DOHH2 (cell line): ENCODE measurements at regions not wholly inside any gene's neighbourhood (a gene's known extent, or its start where the extent isn't known, plus 50 kb on each side); places are given as distances from the start of the nearest gene placed in this dataset.

Source experiments
- H3F3A ChIP-seq: fragments of 200-600 bp; sonication (generic), shearing (Covaris generic); 2 replicates; pipeline ENCODE4 v1.6.0; 2016; ENCODE audit warnings: antibody characterized with exemption, mild to moderate bottlenecking; ENCODE audit not compliant: control insufficient read depth, insufficient read depth
- H3K27ac ChIP-seq: fragments of 200-600 bp; sonication (generic); 2 replicates; pipeline ENCODE4 v1.5.1; 2014; ENCODE audit warnings: low read depth, mild to moderate bottlenecking, low read length, moderate library complexity
- H3K27me3 ChIP-seq: fragments of 200-600 bp; sonication (generic); 2 replicates; pipeline ENCODE4 v1.6.1; 2014; ENCODE audit warnings: mild to moderate bottlenecking, low read length, mixed read lengths; ENCODE audit not compliant: control insufficient read depth
- H3K36me3 ChIP-seq: fragments of 200-600 bp; sonication (generic); 2 replicates; pipeline ENCODE4 v1.6.1; 2014; ENCODE audit warnings: mild to moderate bottlenecking, low read length, moderate library complexity, mixed read lengths; ENCODE audit not compliant: control insufficient read depth
- H3K4me1 ChIP-seq: fragments of 200-600 bp; sonication (generic); 2 replicates; pipeline ENCODE4 v1.6.1; 2014; ENCODE audit warnings: mild to moderate bottlenecking, low read length, mixed read lengths; ENCODE audit not compliant: control insufficient read depth
- H3K4me2 ChIP-seq: fragments of 200-600 bp; sonication (generic); 2 replicates; pipeline ENCODE4 v1.6.0; 2014; ENCODE audit warnings: mild to moderate bottlenecking, low read length, moderate library complexity
- H3K4me3 ChIP-seq: fragments of 200-600 bp; sonication (generic); 2 replicates; pipeline ENCODE4 v1.5.1; 2014; ENCODE audit warnings: mild to moderate bottlenecking, low read length, mixed read lengths
- H3K79me2 ChIP-seq: fragments of 200-600 bp; sonication (generic); 2 replicates; pipeline ENCODE4 v1.6.1; 2014; ENCODE audit warnings: mild to moderate bottlenecking, low read length, mixed read lengths; ENCODE audit not compliant: control insufficient read depth
- H3K9me2 ChIP-seq: fragments of 200-600 bp; sonication (generic); replicated peaks from 2 replicates; pipeline ENCODE4 v1.6.1; 2014; ENCODE audit warnings: mild to moderate bottlenecking, low read length, mixed read lengths; ENCODE audit not compliant: control insufficient read depth
- H3K9me3 ChIP-seq: fragments of 200-600 bp; sonication (generic); 2 replicates; pipeline ENCODE4 v1.6.1; 2014; ENCODE audit warnings: antibody characterized with exemption, low read length, mixed read lengths; ENCODE audit not compliant: control insufficient read depth, insufficient read depth
- H4K20me1 ChIP-seq: fragments of 200-600 bp; sonication (generic); 2 replicates; pipeline ENCODE4 v1.6.0; 2014; ENCODE audit warnings: low read depth, mild to moderate bottlenecking, antibody characterized with exemption, low read length, moderate library complexity; ENCODE audit not compliant: control insufficient read depth, insufficient read depth
- EZH2phosphoT487 ChIP-seq: fragments of 200-600 bp; sonication (generic); IDR thresholded peaks from 2 replicates; pipeline ENCODE4 v1.6.1; 2017; ENCODE audit warnings: borderline replicate concordance, mild to moderate bottlenecking, antibody characterized with exemption, low read length, moderate library complexity, mixed read lengths
- TF ChIP-seq, protein P1 (sequence below): fragments of 200-600 bp; sonication (generic); IDR thresholded peaks from one replicate; pipeline ENCODE4 v1.5.1; 2014; ENCODE audit warnings: antibody characterized with exemption, mild to moderate bottlenecking, low read depth, low read length; ENCODE audit not compliant: poor library complexity, severe bottlenecking

DNA sequence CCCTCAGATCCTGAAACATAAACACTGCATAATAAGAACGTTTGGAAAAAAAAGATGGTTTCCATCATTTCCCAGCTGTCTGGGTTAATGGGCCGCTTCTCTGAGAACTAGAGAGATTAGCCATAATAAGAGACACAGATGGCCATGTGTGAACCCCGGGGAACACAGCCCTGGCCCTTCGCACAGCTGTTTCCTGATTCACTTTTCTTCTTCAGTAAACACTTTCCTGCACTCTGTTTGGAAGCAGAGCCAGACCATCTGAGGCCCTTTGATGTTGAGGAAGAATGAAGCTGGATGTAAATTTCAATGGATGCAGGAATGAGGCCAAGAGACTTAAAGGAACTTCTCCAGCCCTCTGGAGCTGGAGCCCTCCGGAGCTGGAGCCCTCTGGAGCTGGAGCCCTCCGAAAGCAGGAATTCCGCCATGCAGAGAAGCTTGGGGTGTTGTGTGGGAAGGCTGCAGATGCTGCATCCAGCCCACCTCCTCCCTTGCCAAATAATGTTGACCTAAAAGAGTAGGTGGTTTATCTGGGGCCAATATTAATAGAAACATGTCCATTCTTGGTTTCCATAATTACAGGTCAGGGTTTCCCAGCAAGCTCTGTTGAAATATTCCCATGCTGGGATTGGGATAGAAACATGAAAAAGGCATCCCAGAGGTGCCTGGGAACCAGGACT lies 218.9 kb downstream of the NXNL2 start:
- H3K9me3 ChIP-seq, result no peaks in the 10 kb centered on the region
- H3F3A ChIP-seq, result no peaks in the 10 kb centered on the region
- no peak overlapping the region for H3K4me3 ChIP-seq
- no peaks in the 10 kb centered on the region for H3K4me1 ChIP-seq
- TF ChIP-seq, protein P1, sequence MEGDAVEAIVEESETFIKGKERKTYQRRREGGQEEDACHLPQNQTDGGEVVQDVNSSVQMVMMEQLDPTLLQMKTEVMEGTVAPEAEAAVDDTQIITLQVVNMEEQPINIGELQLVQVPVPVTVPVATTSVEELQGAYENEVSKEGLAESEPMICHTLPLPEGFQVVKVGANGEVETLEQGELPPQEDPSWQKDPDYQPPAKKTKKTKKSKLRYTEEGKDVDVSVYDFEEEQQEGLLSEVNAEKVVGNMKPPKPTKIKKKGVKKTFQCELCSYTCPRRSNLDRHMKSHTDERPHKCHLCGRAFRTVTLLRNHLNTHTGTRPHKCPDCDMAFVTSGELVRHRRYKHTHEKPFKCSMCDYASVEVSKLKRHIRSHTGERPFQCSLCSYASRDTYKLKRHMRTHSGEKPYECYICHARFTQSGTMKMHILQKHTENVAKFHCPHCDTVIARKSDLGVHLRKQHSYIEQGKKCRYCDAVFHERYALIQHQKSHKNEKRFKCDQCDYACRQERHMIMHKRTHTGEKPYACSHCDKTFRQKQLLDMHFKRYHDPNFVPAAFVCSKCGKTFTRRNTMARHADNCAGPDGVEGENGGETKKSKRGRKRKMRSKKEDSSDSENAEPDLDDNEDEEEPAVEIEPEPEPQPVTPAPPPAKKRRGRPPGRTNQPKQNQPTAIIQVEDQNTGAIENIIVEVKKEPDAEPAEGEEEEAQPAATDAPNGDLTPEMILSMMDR, result no peak
- no peak for TF ChIP-seq EZH2phosphoT487
- H3K4me2 ChIP-seq, result no peak overlapping the region
- no peak overlapping the region for H3K27ac ChIP-seq
- no peaks in the 10 kb centered on the region for H3K9me2 ChIP-seq
- no peaks in the 10 kb centered on the region for H3K36me3 ChIP-seq
- H3K27me3 ChIP-seq, result no peaks in the 10 kb centered on the region
- no peaks in the 10 kb centered on the region for H4K20me1 ChIP-seq
- no peaks in the 10 kb centered on the region for H3K79me2 ChIP-seq

DNA sequence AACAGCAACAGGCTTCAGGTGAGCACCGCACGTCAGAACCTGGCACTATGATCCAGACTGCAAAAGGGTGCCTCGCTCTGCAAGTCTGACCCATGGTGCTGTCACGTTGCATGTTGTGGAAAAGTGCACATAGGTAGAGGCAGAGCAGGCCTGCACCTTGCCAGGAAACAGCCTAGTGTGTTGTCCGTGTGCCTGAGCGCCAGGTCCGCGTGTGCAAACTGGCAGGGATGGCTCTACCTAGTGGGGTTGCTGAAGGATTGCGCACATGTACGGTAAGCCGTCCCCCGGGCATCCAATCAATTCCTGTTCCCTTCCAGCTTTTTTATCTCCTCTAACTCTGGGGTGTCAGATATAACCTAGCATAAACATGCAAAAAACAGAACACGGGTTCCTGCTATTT lies 219.5 kb downstream of the NXNL2 start:
- no peak overlapping the region for H3K4me2 ChIP-seq
- no peak overlapping the region for H3K4me3 ChIP-seq
- H3K27me3 ChIP-seq, result no peaks in the 10 kb centered on the region
- H3K27ac ChIP-seq, result no peak overlapping the region
- no peaks in the 10 kb centered on the region for H3K9me3 ChIP-seq
- no peaks in the 10 kb centered on the region for H3K9me2 ChIP-seq
- H4K20me1 ChIP-seq, result no peaks in the 10 kb centered on the region
- H3K79me2 ChIP-seq, result no peaks in the 10 kb centered on the region
- H3K4me1 ChIP-seq, result no peaks in the 10 kb centered on the region
- TF ChIP-seq, protein P1, result no peak
- TF ChIP-seq EZH2phosphoT487, result no peak
- no peaks in the 10 kb centered on the region for H3F3A ChIP-seq
- no peaks in the 10 kb centered on the region for H3K36me3 ChIP-seq

DNA sequence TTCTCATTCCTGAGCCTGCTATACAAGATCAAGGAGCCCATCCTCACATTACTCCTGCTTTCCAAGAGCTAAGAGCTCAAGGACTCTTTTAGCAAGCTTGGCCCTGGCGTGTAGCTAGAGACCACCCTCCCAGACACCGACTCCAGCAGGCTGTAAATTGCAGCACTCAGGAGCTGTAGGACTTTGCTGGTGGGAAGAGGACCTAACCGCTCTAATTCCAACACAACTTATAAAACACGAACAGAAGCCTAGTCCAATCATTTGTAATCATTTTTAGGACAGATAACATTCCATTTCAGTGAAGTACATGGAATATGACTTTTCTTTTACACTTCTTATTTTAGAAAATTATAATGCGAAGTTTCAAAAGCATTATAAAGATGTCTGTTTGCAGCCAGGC lies 219.9 kb downstream of the NXNL2 start:
- Histone ChIP-seq H4K20me1 (no peaks in the 10 kb centered on the region), H3K36me3 (no peaks in the 10 kb centered on the region), H3K4me1 (no peaks in the 10 kb centered on the region), H3K4me2 (no peak overlapping the region), H3K9me3 (no peaks in the 10 kb centered on the region), H3K27ac (no peak overlapping the region), H3K27me3 (no peaks in the 10 kb centered on the region), H3F3A (no peaks in the 10 kb centered on the region), H3K4me3 (no peak overlapping the region), H3K79me2 (no peaks in the 10 kb centered on the region), H3K9me2 (no peaks in the 10 kb centered on the region)
- TF ChIP-seq, protein P1, result no peak
- TF ChIP-seq EZH2phosphoT487, result no peak
